PC-9 (cell line): ENCODE measurements at regions not wholly inside any gene's neighbourhood (a gene's known extent, or its start where the extent isn't known, plus 50 kb on each side); places are given as distances from the start of the nearest gene placed in this dataset.

ENCODE experiments used
- CTCF ChIP-seq: fragments of 200-600 bp; sonication (generic); conservative IDR thresholded peaks from 2 replicates; pipeline ENCODE4 v1.6.1; 2017; ENCODE audit warnings: mixed run types, antibody characterized with exemption, mild to moderate bottlenecking, moderate library complexity
- EZH2 ChIP-seq: fragments of 200-600 bp; sonication (generic); IDR thresholded peaks from 2 replicates; pipeline ENCODE4 v1.8.0; 2017; ENCODE audit warnings: antibody characterized with exemption, low read depth

GRCh38 chr7:67422601-67423000 lies 426.0 kb downstream of the TYW1 start:
- TF ChIP-seq CTCF (no peak), EZH2 (no peak)
